ENCODE measurements at regions not wholly inside any gene's neighbourhood (a gene's known extent, or its start where the extent isn't known, plus 50 kb on each side); places are given as distances from the start of the nearest gene placed in this dataset.

DNA sequence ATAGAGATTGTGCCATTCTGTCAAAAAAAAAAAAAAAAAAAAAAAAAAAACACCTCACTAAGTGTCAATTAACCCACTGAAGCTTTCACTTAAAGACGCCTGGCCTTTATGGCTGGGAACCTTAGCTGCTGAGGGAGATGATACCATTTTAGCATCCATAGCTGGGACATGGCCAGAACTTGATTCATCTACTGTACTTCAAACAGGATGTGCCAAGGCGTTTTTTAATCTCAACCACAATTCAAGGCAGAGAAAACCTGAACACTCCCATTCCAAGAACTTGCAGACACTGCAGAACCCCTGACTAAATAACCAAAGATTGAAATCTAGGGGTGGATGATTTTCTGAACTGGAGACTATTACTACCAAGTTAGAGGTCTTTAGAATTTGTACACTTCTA, 996.6 kb downstream of the SORCS1 start:
- Mint-ChIP-seq H3K27me3 (no peaks in the 10 kb centered on the region), H3K27ac (no peak overlapping the region), H3K4me1 (no peaks in the 10 kb centered on the region), H3K9me3 (ENCODE audit: low read depth) (peaks cover 7% of the 10 kb centered on the region), H3K4me3 (no peak overlapping the region), H3K36me3 (no peaks in the 10 kb centered on the region)
- ATAC-seq, result no peak
- DNase-seq, result no peak
- CTCF ChIA-PET, result no interaction called here

DNA sequence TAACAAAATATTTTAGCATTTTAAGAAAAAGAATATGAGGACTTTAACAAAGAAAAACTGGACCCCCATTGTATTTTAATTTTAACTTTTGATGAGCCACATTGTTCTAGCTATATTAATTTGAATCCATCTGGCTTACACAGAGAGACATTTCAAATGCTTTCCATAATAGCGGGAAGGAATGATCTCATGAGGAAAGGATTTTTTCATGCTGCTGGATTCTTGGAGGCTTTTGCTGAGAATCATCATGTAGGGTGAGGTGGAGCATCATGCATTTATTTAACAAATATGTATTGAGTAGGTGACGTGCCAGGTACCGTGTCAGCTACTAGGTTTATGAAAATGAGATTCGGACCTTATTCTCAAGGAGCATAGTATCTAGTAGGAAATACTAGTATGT, 1006.3 kb downstream of the SORCS1 start:
- no peak for ATAC-seq
- Mint-ChIP-seq H3K4me1 (no peaks in the 10 kb centered on the region), H3K27me3 (no peaks in the 10 kb centered on the region), H3K9me3 (ENCODE audit: low read depth) (peaks cover 5% of the 10 kb centered on the region), H3K27ac (no peak overlapping the region), H3K4me3 (no peak overlapping the region), H3K36me3 (no peaks in the 10 kb centered on the region)
- CTCF ChIA-PET, result no interaction called here
- DNase-seq, result no peak

DNA sequence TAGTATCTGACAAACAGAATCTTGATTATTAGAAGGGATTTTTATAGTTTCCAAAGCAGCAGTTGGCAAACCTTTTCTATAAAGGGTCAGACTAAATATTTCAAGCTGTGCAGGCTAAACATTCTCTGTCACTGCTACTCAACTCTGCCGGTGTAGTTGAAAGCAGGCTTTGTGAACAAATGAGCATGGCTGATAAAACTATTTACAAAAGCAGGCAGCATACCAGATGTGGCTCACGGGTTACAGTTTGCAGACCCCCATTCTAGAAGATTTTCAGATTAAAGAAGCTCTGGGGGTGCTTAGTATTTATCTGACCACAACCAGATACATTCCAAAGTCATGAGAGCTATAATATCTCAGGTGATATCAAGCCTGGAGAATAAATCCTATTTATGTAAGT, 1017.5 kb downstream of the SORCS1 start:
- no peak for ATAC-seq
- Mint-ChIP-seq H3K4me3 (no peak overlapping the region), H3K27me3 (no peaks in the 10 kb centered on the region), H3K4me1 (no peaks in the 10 kb centered on the region), H3K9me3 (ENCODE audit: low read depth) (peaks cover 7% of the 10 kb centered on the region), H3K36me3 (no peaks in the 10 kb centered on the region), H3K27ac (no peak overlapping the region)
- CTCF ChIA-PET, result no interaction called here
- no peak for DNase-seq

DNA sequence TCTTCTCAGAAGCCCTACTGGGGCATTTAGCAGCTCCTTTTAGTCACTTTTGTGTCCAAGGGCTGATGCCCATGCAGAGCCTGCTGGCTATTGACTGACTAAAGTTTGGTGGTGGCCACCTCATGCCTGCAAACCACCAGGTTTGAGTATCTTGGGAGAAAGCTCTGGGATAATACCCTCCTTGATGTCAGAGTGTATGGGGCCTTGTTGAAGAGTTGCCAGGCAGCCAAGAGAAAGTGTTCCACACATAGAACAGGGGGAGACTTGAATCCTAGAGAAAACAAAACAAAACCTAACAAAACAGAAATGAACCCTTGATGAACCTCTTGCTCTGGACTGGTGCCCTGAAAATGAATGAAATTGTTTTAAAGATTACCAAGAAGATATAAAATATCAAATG, 1024.6 kb downstream of the SORCS1 start:
- Mint-ChIP-seq H3K27ac (no peak overlapping the region), H3K4me1 (no peaks in the 10 kb centered on the region), H3K36me3 (no peaks in the 10 kb centered on the region), H3K4me3 (no peak overlapping the region), H3K9me3 (ENCODE audit: low read depth) (peaks cover 6% of the 10 kb centered on the region), H3K27me3 (no peaks in the 10 kb centered on the region)
- CTCF ChIA-PET, result no interaction called here
- ATAC-seq (no peak), DNase-seq (no peak)

DNA sequence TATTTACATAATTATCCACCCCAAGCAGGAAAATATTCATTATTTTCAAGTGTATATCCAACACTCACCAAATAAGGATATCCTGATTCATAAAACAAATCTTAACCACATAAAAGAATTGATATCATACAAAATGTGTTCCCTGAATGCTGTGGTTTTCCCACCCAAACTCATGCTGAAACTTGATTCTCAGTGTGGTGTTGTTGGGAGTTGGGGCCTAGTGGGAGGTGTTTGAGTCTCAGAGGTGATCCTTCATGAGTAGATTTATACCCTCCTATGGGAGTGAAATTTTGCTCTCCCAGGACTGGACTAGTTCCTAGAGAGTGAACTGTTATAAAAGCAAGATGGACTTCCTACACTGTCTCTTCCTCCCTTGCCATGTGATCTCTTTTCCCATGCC, 1028.3 kb downstream of the SORCS1 start:
- no peaks in the 10 kb centered on the region for H3K27me3 Mint-ChIP-seq
- ATAC-seq (no peak), DNase-seq (no peak)
- no peak overlapping the region for H3K27ac Mint-ChIP-seq
- H3K36me3 Mint-ChIP-seq, result no peaks in the 10 kb centered on the region
- CTCF ChIA-PET, result no interaction called here
- peaks cover 7% of the 10 kb centered on the region for H3K9me3 Mint-ChIP-seq (ENCODE audit: low read depth)
- no peak overlapping the region for H3K4me3 Mint-ChIP-seq
- H3K4me1 Mint-ChIP-seq, result no peaks in the 10 kb centered on the region

DNA sequence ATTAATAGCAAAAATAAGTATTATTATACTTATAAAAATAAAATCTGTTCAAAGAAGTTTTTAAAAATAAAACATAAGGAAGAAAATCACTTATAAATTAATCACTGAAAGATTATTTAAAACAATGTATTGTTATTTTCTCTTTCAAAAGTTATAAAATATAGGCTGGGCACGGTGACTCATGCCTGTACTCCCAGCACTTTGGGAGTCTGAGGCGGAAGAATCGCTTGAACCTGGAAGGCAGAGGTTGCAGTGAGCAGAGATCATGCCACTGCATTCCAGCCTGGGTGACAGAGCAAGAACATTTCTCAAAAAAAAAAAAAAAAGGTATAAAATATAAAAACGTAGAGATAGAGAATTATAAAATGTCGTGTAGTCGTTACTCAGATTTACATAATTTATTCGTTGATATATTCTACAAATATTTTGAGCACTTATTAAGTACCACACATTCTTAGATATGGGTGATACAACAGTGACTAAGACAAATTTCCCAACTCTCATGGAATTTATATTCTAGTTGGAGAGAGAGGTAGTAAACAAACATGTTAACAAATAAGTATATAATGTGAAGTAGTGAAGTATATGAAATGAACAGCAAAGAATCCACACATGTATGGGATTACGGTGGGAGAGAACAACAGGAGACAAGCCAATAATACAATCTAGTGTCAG, 1030.0 kb downstream of the SORCS1 start:
- CTCF ChIA-PET, result no interaction called here

DNA sequence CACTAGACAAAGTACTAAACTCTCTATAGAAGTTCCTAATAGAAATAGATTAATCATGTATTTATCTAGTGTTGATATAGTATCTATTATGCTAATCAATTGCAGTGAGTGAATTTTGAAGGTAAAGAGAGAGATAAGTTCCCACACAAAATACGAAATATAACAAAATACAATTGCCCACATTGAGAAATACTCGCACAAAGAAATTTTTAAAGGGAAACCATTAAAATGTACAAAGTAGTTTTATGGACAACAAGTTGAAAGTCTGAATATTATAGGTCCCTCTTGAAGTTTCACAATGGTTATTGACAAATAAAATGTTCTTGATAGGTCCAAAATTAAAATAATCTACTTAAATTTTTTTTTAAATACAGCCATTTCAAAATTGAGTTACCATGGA, 1031.1 kb downstream of the SORCS1 start:
- Mint-ChIP-seq H3K27me3 (no peaks in the 10 kb centered on the region), H3K4me3 (no peak overlapping the region), H3K27ac (no peak overlapping the region), H3K9me3 (ENCODE audit: low read depth) (peaks cover 10% of the 10 kb centered on the region), H3K36me3 (no peaks in the 10 kb centered on the region), H3K4me1 (no peaks in the 10 kb centered on the region)
- CTCF ChIA-PET, result no interaction called here
- DNase-seq (no peak), ATAC-seq (no peak)

More for the DNA sequence above, 1030.0 kb downstream of the SORCS1 start:
- Mint-ChIP-seq H3K4me3 (no peak overlapping the region), H3K36me3 (no peaks in the 10 kb centered on the region), H3K27ac (no peak overlapping the region), H3K9me3 (ENCODE audit: low read depth) (peaks cover 10% of the 10 kb centered on the region), H3K27me3 (no peaks in the 10 kb centered on the region), H3K4me1 (no peaks in the 10 kb centered on the region)
- no peak for DNase-seq
- ATAC-seq, result no peak

DNA sequence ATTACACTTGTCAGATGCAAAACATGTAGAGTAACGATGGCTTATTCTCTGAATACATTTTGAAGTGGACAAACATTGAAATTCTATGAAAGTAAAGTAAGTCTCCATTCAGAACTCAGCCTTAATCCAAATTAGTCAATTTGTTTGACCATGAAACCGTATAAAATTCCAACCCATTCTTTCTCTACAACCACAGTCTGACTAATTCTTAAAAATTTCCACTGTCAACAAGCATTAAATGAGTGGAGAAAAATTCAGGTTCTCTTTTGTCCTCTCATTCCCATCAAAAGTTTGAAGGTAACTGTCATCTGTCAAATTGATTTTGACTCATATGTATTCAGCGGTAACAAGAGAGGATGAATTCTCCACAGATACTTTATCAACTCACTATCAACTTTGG, 1031.5 kb downstream of the SORCS1 start:
- no peak for DNase-seq
- no peaks in the 10 kb centered on the region for H3K36me3 Mint-ChIP-seq
- no peak for ATAC-seq
- peaks cover 10% of the 10 kb centered on the region for H3K9me3 Mint-ChIP-seq (ENCODE audit: low read depth)
- H3K4me1 Mint-ChIP-seq, result no peaks in the 10 kb centered on the region
- no peak overlapping the region for H3K4me3 Mint-ChIP-seq
- no peak overlapping the region for H3K27ac Mint-ChIP-seq
- no peaks in the 10 kb centered on the region for H3K27me3 Mint-ChIP-seq
- CTCF ChIA-PET, result no interaction called here

DNA sequence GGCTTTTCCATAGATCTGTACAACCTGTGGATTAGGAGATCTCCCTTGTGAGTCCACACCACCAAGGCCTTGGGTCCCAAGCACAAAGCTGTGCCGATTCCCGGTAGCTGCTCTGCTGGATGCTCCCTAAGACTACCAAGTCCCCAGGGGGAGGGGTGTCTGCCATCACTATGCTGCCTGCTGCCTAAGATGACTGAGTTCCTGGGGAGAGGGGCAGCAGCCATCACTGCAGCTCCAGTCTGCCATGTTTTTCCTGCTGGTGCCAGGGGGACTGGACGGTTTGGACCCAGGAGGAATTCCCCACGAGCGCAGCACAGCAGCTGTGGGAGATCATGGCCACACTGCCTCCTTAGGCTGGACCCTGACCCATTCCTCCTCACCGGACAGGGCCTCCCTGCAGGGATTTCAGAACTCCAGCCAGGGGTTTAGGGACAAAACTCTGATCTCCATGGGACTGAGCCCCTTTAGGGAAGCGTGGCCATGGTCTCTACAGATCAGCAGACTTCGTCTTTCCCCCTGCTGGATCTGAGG, 1049.8 kb downstream of the SORCS1 start:
- H3K9me3 Mint-ChIP-seq (ENCODE audit: low read depth), result peaks cover 16% of the 10 kb centered on the region
- ATAC-seq (no peak), DNase-seq (no peak)
- no peaks in the 10 kb centered on the region for H3K4me1 Mint-ChIP-seq
- CTCF ChIA-PET, result no interaction called here
- H3K27ac Mint-ChIP-seq, result no peak overlapping the region
- no peak overlapping the region for H3K4me3 Mint-ChIP-seq
- no peaks in the 10 kb centered on the region for H3K27me3 Mint-ChIP-seq
- H3K36me3 Mint-ChIP-seq, result no peaks in the 10 kb centered on the region

DNA sequence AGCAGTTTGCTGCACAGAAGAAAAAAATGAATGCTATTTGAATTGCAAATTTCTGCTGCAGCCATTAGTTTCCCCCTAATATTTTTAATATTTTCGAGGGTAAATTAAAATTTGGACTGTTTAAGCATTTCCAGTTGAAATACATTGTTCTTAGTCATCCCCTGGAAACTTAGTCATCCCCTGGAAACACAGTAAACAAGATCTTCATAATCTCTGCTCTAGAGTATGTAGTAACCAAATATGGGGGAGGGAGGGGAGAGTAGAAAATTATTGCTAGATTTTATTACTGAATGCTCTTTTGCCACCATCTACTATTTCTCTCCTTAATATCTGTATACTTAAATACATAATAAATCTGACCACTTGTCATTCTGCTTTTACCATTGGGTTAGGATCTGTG, 1053.3 kb downstream of the SORCS1 start:
- H3K4me3 Mint-ChIP-seq, result no peak overlapping the region
- H3K4me1 Mint-ChIP-seq, result no peaks in the 10 kb centered on the region
- H3K36me3 Mint-ChIP-seq, result no peaks in the 10 kb centered on the region
- no peaks in the 10 kb centered on the region for H3K27me3 Mint-ChIP-seq
- no peak for ATAC-seq
- H3K9me3 Mint-ChIP-seq (ENCODE audit: low read depth), result peaks cover 4% of the 10 kb centered on the region
- no peak for DNase-seq
- CTCF ChIA-PET, result no interaction called here
- H3K27ac Mint-ChIP-seq, result no peak overlapping the region

DNA sequence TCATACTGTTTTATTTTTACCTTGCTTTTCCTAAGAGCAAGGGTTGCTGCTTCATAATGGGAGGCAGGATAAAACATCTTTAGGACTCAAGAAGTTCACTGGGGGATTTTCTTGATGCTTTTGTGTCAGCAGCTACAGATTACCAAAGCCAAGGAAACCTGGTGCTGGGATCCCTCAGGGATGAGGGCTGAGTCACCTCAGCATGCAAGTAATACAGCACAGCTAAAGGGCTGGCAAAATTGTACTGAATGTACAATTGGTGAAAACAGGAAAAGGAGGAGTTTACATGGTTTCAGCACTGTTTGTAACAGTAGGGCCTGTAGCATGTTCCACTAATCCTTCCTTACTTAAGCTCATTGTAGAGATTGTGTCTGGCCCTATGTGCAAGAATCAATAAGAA, 1056.8 kb downstream of the SORCS1 start:
- Mint-ChIP-seq H3K27ac (no peak overlapping the region), H3K36me3 (no peaks in the 10 kb centered on the region), H3K4me1 (no peaks in the 10 kb centered on the region), H3K4me3 (no peak overlapping the region), H3K27me3 (no peaks in the 10 kb centered on the region), H3K9me3 (ENCODE audit: low read depth) (peaks cover 4% of the 10 kb centered on the region)
- ATAC-seq (no peak), DNase-seq (no peak)
- CTCF ChIA-PET, result no interaction called here

DNA sequence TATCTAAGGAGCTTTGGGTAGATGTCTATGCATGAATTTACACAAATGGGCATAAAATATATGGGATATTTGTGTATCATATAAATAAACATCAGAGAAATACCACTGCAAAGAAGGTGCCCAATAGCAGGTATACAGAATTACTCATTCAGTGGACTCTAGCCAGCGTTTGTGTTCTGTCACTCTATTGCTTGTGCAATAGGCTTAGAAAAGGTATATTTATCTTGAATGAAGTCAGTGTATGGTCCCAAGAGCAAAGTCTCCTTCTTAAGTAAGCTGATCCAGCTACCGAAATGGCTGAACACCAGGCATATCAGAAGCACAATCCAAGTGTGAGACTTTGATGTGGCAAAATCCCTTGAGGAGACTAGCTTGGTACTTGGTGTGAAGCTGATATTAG, 1058.4 kb downstream of the SORCS1 start:
- no peaks in the 10 kb centered on the region for H3K27me3 Mint-ChIP-seq
- peaks cover 5% of the 10 kb centered on the region for H3K9me3 Mint-ChIP-seq (ENCODE audit: low read depth)
- CTCF ChIA-PET, result no interaction called here
- H3K4me3 Mint-ChIP-seq, result no peak overlapping the region
- no peaks in the 10 kb centered on the region for H3K4me1 Mint-ChIP-seq
- ATAC-seq, result no peak
- no peak overlapping the region for H3K27ac Mint-ChIP-seq
- no peak for DNase-seq
- H3K36me3 Mint-ChIP-seq, result no peaks in the 10 kb centered on the region

DNA sequence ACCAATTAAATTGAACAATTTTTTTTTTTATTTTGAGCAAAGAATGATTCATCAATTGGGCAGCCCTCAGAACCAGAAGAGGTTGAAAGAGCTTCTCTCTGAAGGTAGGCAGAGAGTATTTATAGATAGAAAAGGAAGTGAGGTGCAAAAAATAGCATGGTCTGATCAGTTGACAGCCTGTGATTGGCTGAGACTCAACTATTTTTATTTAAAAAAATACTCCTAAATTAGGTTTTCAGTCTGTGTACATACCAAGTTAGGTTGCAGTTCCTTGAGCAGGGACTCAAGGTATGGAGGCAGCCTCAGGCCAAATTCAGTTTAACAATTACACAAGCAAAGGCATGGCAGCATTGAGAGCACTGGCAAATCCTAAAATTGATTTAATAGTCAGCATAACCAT, 1074.7 kb downstream of the SORCS1 start:
- Mint-ChIP-seq H3K27ac (no peak overlapping the region), H3K36me3 (no peaks in the 10 kb centered on the region), H3K4me1 (no peaks in the 10 kb centered on the region), H3K9me3 (ENCODE audit: low read depth) (peaks cover 5% of the 10 kb centered on the region), H3K4me3 (no peak overlapping the region), H3K27me3 (no peaks in the 10 kb centered on the region)
- ATAC-seq (no peak), DNase-seq (no peak)
- CTCF ChIA-PET, result no interaction called here

DNA sequence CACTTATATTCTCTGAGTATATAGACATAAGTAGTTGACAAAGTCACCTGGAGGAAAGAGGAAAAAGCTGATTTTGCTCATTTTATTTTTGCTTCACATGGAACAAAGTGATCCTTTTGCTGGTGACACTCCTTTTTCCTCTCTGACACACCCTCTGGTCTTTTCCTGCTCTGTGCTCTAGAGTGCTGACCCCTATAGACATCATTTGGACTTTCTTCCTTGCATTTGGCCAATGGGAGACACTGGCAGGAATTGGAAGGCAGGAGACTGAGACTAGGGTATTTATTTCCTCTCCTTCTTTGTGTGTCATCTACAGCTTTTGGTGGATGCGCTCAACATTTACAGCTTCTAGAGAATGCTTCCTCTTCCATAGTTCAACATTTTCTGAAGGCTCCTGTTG, 1078.1 kb downstream of the SORCS1 start:
- H3K4me1 Mint-ChIP-seq, result no peaks in the 10 kb centered on the region
- no peaks in the 10 kb centered on the region for H3K27me3 Mint-ChIP-seq
- H3K36me3 Mint-ChIP-seq, result no peaks in the 10 kb centered on the region
- DNase-seq (no peak), ATAC-seq (no peak)
- H3K27ac Mint-ChIP-seq, result no peak overlapping the region
- H3K4me3 Mint-ChIP-seq, result no peak overlapping the region
- H3K9me3 Mint-ChIP-seq (ENCODE audit: low read depth), result peaks cover 4% of the 10 kb centered on the region
- CTCF ChIA-PET, result no interaction called here

DNA sequence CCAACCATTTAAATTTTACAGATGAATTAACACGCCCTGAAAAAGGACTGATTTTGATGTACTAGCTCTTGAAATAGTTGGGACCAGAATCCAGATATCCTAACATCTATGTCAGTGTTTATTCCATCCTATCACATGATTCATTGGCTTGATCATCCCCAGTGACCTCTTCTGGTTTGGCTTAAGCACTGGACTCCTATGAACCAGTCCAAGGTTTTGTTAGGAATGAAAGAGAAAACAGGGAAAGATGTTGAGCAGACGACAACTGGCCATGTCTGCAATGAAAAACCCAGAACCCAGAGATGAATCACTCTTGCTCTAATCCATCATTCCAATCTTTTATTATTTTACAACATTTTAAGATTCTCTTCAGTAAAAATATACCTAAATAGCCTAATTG, 1080.9 kb downstream of the SORCS1 start:
- Mint-ChIP-seq H3K27me3 (no peaks in the 10 kb centered on the region), H3K27ac (no peak overlapping the region), H3K9me3 (ENCODE audit: low read depth) (peaks cover 4% of the 10 kb centered on the region), H3K4me1 (no peaks in the 10 kb centered on the region), H3K36me3 (no peaks in the 10 kb centered on the region), H3K4me3 (no peak overlapping the region)
- no peak for DNase-seq
- CTCF ChIA-PET, result no interaction called here
- ATAC-seq, result no peak
